ENCODE measurements at regions not wholly inside any gene's neighbourhood (a gene's known extent, or its start where the extent isn't known, plus 50 kb on each side); places are given as distances from the start of the nearest gene placed in this dataset.

GRCh38 chr4:18442957-18443356 is 421.4 kb upstream of the LCORL start:
- H3K4me1 ChIP-seq: no peaks in the 10 kb centered on the region
- H3K4me3 Mint-ChIP-seq (ENCODE audit: unreplicated experiment): no peak overlapping the region
- no peak for TF ChIP-seq CTCF (IDR thresholded peaks at IDR 0.05; ENCODE audit: insufficient read depth in 1 of 2, low read depth in 1 of 2, low read length in 1 of 2, severe bottlenecking in 1 of 2, unreplicated experiment in 1 of 2)
- no peak overlapping the region for H3K27ac Mint-ChIP-seq (ENCODE audit: unreplicated experiment)
- H3K27me3 ChIP-seq (replicated peaks; ENCODE audit: control insufficient read depth, insufficient read depth, low read length): no peaks in the 10 kb centered on the region
- no peak for DNase-seq
- no TSS peak for BruUV-seq (replicated peaks)
- intact Hi-C loops (cut with micrococcal nuclease; ENCODE audit: unreplicated experiment): no loop called here
- H3K36me3 Mint-ChIP-seq (ENCODE audit: insufficient read depth, unreplicated experiment): no peaks in the 10 kb centered on the region
- no peak overlapping the region for H3K4me3 ChIP-seq (ENCODE audit: low read depth, low read length)
- no peaks in the 10 kb centered on the region for H3K36me3 ChIP-seq (ENCODE audit: control insufficient read depth, insufficient read depth, low read length)
- H3K4me1 Mint-ChIP-seq (ENCODE audit: low read depth, unreplicated experiment): no peaks in the 10 kb centered on the region
- H3K9me3 Mint-ChIP-seq (ENCODE audit: unreplicated experiment): peaks cover 28% of the 10 kb centered on the region
- no peaks in the 10 kb centered on the region; the same call in 1 of the 2 replicates for H3K9me3 ChIP-seq
- H3K27me3 Mint-ChIP-seq (ENCODE audit: insufficient read depth, unreplicated experiment): no peaks in the 10 kb centered on the region
- ChIA-PET POLR2A (no interaction called here), CTCF (no interaction called here)

GRCh38 chr4:18441676-18442075 is 420.1 kb upstream of the LCORL start:
- no peak for TF ChIP-seq CTCF (IDR thresholded peaks at IDR 0.05; ENCODE audit: insufficient read depth in 1 of 2, low read depth in 1 of 2, low read length in 1 of 2, severe bottlenecking in 1 of 2, unreplicated experiment in 1 of 2)
- H3K4me3 ChIP-seq (ENCODE audit: low read depth, low read length): no peak overlapping the region
- DNase-seq: no peak
- Mint-ChIP-seq H3K4me1 (ENCODE audit: low read depth, unreplicated experiment) (no peaks in the 10 kb centered on the region), H3K36me3 (ENCODE audit: insufficient read depth, unreplicated experiment) (no peaks in the 10 kb centered on the region), H3K27ac (ENCODE audit: unreplicated experiment) (no peak overlapping the region), H3K4me3 (ENCODE audit: unreplicated experiment) (no peak overlapping the region), H3K9me3 (ENCODE audit: unreplicated experiment) (peaks cover 28% of the 10 kb centered on the region), H3K27me3 (ENCODE audit: insufficient read depth, unreplicated experiment) (no peaks in the 10 kb centered on the region)
- ChIA-PET CTCF (no interaction called here), POLR2A (no interaction called here)
- BruUV-seq (replicated peaks): no TSS peak
- H3K9me3 ChIP-seq: no peaks in the 10 kb centered on the region; the same call in 1 of the 2 replicates
- H3K36me3 ChIP-seq (ENCODE audit: control insufficient read depth, insufficient read depth, low read length): no peaks in the 10 kb centered on the region
- intact Hi-C loops (cut with micrococcal nuclease; ENCODE audit: unreplicated experiment): no loop called here
- H3K4me1 ChIP-seq: no peaks in the 10 kb centered on the region
- no peaks in the 10 kb centered on the region for H3K27me3 ChIP-seq (replicated peaks; ENCODE audit: control insufficient read depth, insufficient read depth, low read length)

GRCh38 chr4:18441203-18441590 is 419.6 kb upstream of the LCORL start:
- Histone ChIP-seq H3K4me1 (no peaks in the 10 kb centered on the region), H3K9me3 (no peaks in the 10 kb centered on the region; the same call in 1 of the 2 replicates), H3K4me3 (ENCODE audit: low read depth, low read length) (no peak overlapping the region), H3K27me3 (replicated peaks; ENCODE audit: control insufficient read depth, insufficient read depth, low read length) (no peaks in the 10 kb centered on the region), H3K36me3 (ENCODE audit: control insufficient read depth, insufficient read depth, low read length) (no peaks in the 10 kb centered on the region)
- CTCF ChIA-PET: no interaction called here
- Mint-ChIP-seq H3K27ac (ENCODE audit: unreplicated experiment) (no peak overlapping the region), H3K27me3 (ENCODE audit: insufficient read depth, unreplicated experiment) (no peaks in the 10 kb centered on the region), H3K36me3 (ENCODE audit: insufficient read depth, unreplicated experiment) (no peaks in the 10 kb centered on the region), H3K4me1 (ENCODE audit: low read depth, unreplicated experiment) (no peaks in the 10 kb centered on the region), H3K4me3 (ENCODE audit: unreplicated experiment) (no peak overlapping the region), H3K9me3 (ENCODE audit: unreplicated experiment) (peaks cover 28% of the 10 kb centered on the region)
- POLR2A ChIA-PET: no interaction called here
- no TSS peak for BruUV-seq (replicated peaks)
- no peak for DNase-seq
- intact Hi-C loops (cut with micrococcal nuclease; ENCODE audit: unreplicated experiment): no loop called here
- no peak for TF ChIP-seq CTCF (IDR thresholded peaks at IDR 0.05; ENCODE audit: insufficient read depth in 1 of 2, low read depth in 1 of 2, low read length in 1 of 2, severe bottlenecking in 1 of 2, unreplicated experiment in 1 of 2)

All from Caco-2 (cell line).